ENCODE measurements at regions not wholly inside any gene's neighbourhood (a gene's known extent, or its start where the extent isn't known, plus 50 kb on each side); places are given as distances from the start of the nearest gene placed in this dataset.

- intact Hi-C loops (cut with DNase I), result no loop called here
- Histone ChIP-seq H3K9me3 (ENCODE audit: control insufficient read depth, low read length) (no peaks in the 10 kb centered on the region), H3K36me3 (ENCODE audit: control insufficient read depth in 1 of 2, insufficient read depth in 2 of 2, low read length in 1 of 2) (no peaks in the 10 kb centered on the region), H3K27ac (ENCODE audit: low read depth in 1 of 2, low read length in 2 of 2) (no peak overlapping the region), H3K4me3 (ENCODE audit: low read length in 2 of 2) (no peak overlapping the region), H3K27me3 (ENCODE audit: control insufficient read depth in 1 of 2, insufficient read depth in 2 of 2, low read length in 1 of 2) (no peaks in the 10 kb centered on the region), H3K4me1 (ENCODE audit: control insufficient read depth in 1 of 2, insufficient read depth in 2 of 2, low read length in 2 of 2) (peaks cover 0 to 4% of the 10 kb centered on the region in 2 donors)
- 3 to 5% methylated on average over 5 of the region's 5 CpGs for whole genome bisulfite sequencing, 2 donors
- peak; percentile 69 for ATAC-seq (ENCODE audit: low FRiP score)
- peak; percentile 75 to 86 for DNase-seq
Observed at GRCh38 chr12:77231501-77231918, 166.1 kb upstream of the E2F7 start.

GRCh38 chr12:77229640-77230442 is 164.5 kb upstream of the E2F7 start:
- no peaks in the 10 kb centered on the region for H3K9me3 ChIP-seq (ENCODE audit: control insufficient read depth, low read length)
- H3K27ac ChIP-seq (ENCODE audit: low read depth in 1 of 2, low read length in 2 of 2), result no peak overlapping the region
- intact Hi-C loops (cut with DNase I), result no loop called here
- no peak for DNase-seq
- 3 to 6% methylated on average over 6 of the region's 6 CpGs for WGBS, 2 donors
- H3K4me1 ChIP-seq (ENCODE audit: control insufficient read depth in 1 of 2, insufficient read depth in 2 of 2, low read length in 2 of 2), result peaks cover 1 to 4% of the 10 kb centered on the region in 2 donors
- no peaks in the 10 kb centered on the region for H3K36me3 ChIP-seq (ENCODE audit: control insufficient read depth in 1 of 2, insufficient read depth in 2 of 2, low read length in 1 of 2)
- peak overlapping the region in 1 of 2 donors; percentile 40 for H3K4me3 ChIP-seq (ENCODE audit: low read length in 2 of 2)
- no peaks in the 10 kb centered on the region for H3K27me3 ChIP-seq (ENCODE audit: control insufficient read depth in 1 of 2, insufficient read depth in 2 of 2, low read length in 1 of 2)
- peak; percentile 28 for ATAC-seq (ENCODE audit: low FRiP score)

GRCh38 chr12:77228376-77228775 is 163.0 kb upstream of the E2F7 start:
- H3K27me3 ChIP-seq (ENCODE audit: control insufficient read depth in 1 of 2, insufficient read depth in 2 of 2, low read length in 1 of 2), result no peaks in the 10 kb centered on the region
- no peak for ATAC-seq (ENCODE audit: low FRiP score)
- WGBS, 2 donors, result 94 to 100% methylated on average over 1 of the region's 1 CpG

GRCh38 chr12:77226368-77226767 is 161.0 kb upstream of the E2F7 start:
- WGBS, 2 donors, result 94 to 100% methylated on average over 1 of the region's 1 CpG
- H3K36me3 ChIP-seq (ENCODE audit: control insufficient read depth in 1 of 2, insufficient read depth in 2 of 2, low read length in 1 of 2), result no peaks in the 10 kb centered on the region
- intact Hi-C loops (cut with DNase I), result no loop called here

More at GRCh38 chr12:77228376-77228775, 163.0 kb upstream of the E2F7 start:
- intact Hi-C loops (cut with DNase I), result no loop called here
- H3K36me3 ChIP-seq (ENCODE audit: control insufficient read depth in 1 of 2, insufficient read depth in 2 of 2, low read length in 1 of 2), result no peaks in the 10 kb centered on the region
- peaks cover 2 to 4% of the 10 kb centered on the region in 2 donors for H3K4me1 ChIP-seq (ENCODE audit: control insufficient read depth in 1 of 2, insufficient read depth in 2 of 2, low read length in 2 of 2)
- H3K9me3 ChIP-seq (ENCODE audit: control insufficient read depth, low read length), result no peaks in the 10 kb centered on the region
- no peak for DNase-seq
- no peak overlapping the region for H3K27ac ChIP-seq (ENCODE audit: low read depth in 1 of 2, low read length in 2 of 2)
- H3K4me3 ChIP-seq (ENCODE audit: low read length in 2 of 2), result no peak overlapping the region

DNA sequence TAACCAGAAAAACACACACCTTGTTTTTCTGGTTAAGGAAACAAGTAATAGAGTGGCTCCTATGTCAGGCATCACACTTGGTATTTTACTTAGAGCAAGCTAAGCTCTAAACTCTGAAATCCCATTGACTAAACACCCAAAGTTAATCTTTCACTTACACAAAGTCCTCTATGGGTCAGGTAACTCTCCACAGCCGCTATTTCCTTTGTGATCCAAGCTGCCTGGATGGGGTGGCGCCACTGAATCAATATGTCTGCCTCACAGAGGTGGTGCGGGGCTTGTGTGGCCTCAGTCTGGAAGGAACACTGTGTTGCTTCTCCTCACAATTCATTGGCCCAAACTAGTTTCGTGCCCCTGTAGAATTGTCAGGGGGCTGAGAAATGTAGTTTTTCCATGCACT is 160.0 kb upstream of the E2F7 start:
- Histone ChIP-seq H3K9me3 (ENCODE audit: control insufficient read depth, low read length) (no peaks in the 10 kb centered on the region), H3K4me3 (ENCODE audit: low read length in 2 of 2) (no peak overlapping the region), H3K36me3 (ENCODE audit: control insufficient read depth in 1 of 2, insufficient read depth in 2 of 2, low read length in 1 of 2) (no peaks in the 10 kb centered on the region), H3K27ac (ENCODE audit: low read depth in 1 of 2, low read length in 2 of 2) (no peak overlapping the region), H3K27me3 (ENCODE audit: control insufficient read depth in 1 of 2, insufficient read depth in 2 of 2, low read length in 1 of 2) (no peaks in the 10 kb centered on the region), H3K4me1 (ENCODE audit: control insufficient read depth in 1 of 2, insufficient read depth in 2 of 2, low read length in 2 of 2) (peaks cover 0 to 2% of the 10 kb centered on the region in 2 donors)
- no peak for ATAC-seq (ENCODE audit: low FRiP score)
- no peak for DNase-seq
- 94 to 96% methylated on average over 4 of the region's 4 CpGs for WGBS, 2 donors
- intact Hi-C loops (cut with DNase I), result no loop called here

More at GRCh38 chr12:77226368-77226767, 161.0 kb upstream of the E2F7 start:
- Histone ChIP-seq H3K4me1 (ENCODE audit: control insufficient read depth in 1 of 2, insufficient read depth in 2 of 2, low read length in 2 of 2) (peaks cover 2 to 4% of the 10 kb centered on the region in 2 donors), H3K27ac (ENCODE audit: low read depth in 1 of 2, low read length in 2 of 2) (no peak overlapping the region), H3K4me3 (ENCODE audit: low read length in 2 of 2) (no peak overlapping the region), H3K27me3 (ENCODE audit: control insufficient read depth in 1 of 2, insufficient read depth in 2 of 2, low read length in 1 of 2) (no peaks in the 10 kb centered on the region), H3K9me3 (ENCODE audit: control insufficient read depth, low read length) (no peaks in the 10 kb centered on the region)
- no peak for ATAC-seq (ENCODE audit: low FRiP score)
- DNase-seq, result no peak

DNA sequence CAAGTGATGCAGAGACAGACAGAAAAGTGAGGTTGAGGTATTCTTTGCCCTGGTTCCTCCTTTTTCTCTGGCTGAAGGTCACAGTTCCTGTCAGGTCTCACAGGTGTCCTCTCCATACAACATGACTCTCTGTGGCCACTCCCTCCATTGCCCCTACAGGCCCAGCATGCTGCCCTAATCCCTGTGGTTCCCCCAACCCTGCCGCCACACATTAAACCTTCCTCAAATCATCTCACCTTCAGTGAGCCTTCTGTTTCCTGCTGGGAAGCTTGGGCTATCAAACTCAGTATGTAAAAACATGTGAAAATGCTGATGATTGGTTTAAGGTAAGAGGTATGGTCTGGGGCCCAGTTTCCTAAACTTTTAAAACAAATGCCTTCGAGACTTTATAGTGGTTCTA is 159.0 kb upstream of the E2F7 start:
- intact Hi-C loops (cut with DNase I), result no loop called here
- H3K27ac ChIP-seq (ENCODE audit: low read depth in 1 of 2, low read length in 2 of 2), result no peak overlapping the region
- 93 to 94% methylated on average over 2 of the region's 2 CpGs for WGBS, 2 donors
- ATAC-seq (ENCODE audit: low FRiP score) (no peak), DNase-seq (no peak)
- H3K4me3 ChIP-seq (ENCODE audit: low read length in 2 of 2), result no peak overlapping the region
- no peaks in the 10 kb centered on the region for H3K36me3 ChIP-seq (ENCODE audit: control insufficient read depth in 1 of 2, insufficient read depth in 2 of 2, low read length in 1 of 2)
- no peaks in the 10 kb centered on the region for H3K27me3 ChIP-seq (ENCODE audit: control insufficient read depth in 1 of 2, insufficient read depth in 2 of 2, low read length in 1 of 2)
- H3K9me3 ChIP-seq (ENCODE audit: control insufficient read depth, low read length), result no peaks in the 10 kb centered on the region
- H3K4me1 ChIP-seq (ENCODE audit: control insufficient read depth in 1 of 2, insufficient read depth in 2 of 2, low read length in 2 of 2), result peaks cover 0 to 2% of the 10 kb centered on the region in 2 donors

DNA sequence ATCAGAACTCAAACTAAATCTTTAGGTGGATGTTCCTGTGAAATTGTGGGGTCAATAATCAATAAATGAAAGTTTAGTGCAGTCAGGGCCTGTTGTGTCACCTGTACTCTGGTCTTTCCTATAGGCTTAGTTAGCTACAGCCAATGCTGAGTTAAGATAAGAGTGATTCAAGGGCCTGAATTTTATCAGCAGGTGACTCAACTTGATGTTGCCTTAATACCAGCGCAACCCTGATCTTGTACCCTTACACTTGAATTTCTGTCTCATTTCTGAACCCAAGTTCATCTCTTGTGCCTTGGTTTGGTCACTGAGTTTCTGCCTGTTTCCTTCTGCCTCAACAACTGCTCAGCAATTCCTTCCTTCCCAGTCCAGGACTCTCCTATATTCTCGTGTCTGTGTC is 157.0 kb upstream of the E2F7 start:
- intact Hi-C loops (cut with DNase I), result no loop called here
- 92 to 93% methylated on average over 2 of the region's 2 CpGs for WGBS, 2 donors

GRCh38 chr12:77220586-77220985 is 155.2 kb upstream of the E2F7 start:
- DNase-seq (no peak), ATAC-seq (ENCODE audit: low FRiP score) (no peak)
- 17 to 19% methylated on average over 1 of the region's 1 CpG for WGBS, 2 donors
- peaks cover 0 to 2% of the 10 kb centered on the region in 2 donors for H3K4me1 ChIP-seq (ENCODE audit: control insufficient read depth in 1 of 2, insufficient read depth in 2 of 2, low read length in 2 of 2)
- no peaks in the 10 kb centered on the region for H3K9me3 ChIP-seq (ENCODE audit: control insufficient read depth, low read length)
- intact Hi-C loops (cut with DNase I), result no loop called here
- no peaks in the 10 kb centered on the region for H3K36me3 ChIP-seq (ENCODE audit: control insufficient read depth in 1 of 2, insufficient read depth in 2 of 2, low read length in 1 of 2)
- H3K4me3 ChIP-seq (ENCODE audit: low read length in 2 of 2), result no peak overlapping the region
- no peak overlapping the region for H3K27ac ChIP-seq (ENCODE audit: low read depth in 1 of 2, low read length in 2 of 2)
- H3K27me3 ChIP-seq (ENCODE audit: control insufficient read depth in 1 of 2, insufficient read depth in 2 of 2, low read length in 1 of 2), result no peaks in the 10 kb centered on the region

More for the DNA sequence above, 157.0 kb upstream of the E2F7 start:
- Histone ChIP-seq H3K4me3 (ENCODE audit: low read length in 2 of 2) (no peak overlapping the region), H3K27me3 (ENCODE audit: control insufficient read depth in 1 of 2, insufficient read depth in 2 of 2, low read length in 1 of 2) (no peaks in the 10 kb centered on the region), H3K9me3 (ENCODE audit: control insufficient read depth, low read length) (no peaks in the 10 kb centered on the region), H3K36me3 (ENCODE audit: control insufficient read depth in 1 of 2, insufficient read depth in 2 of 2, low read length in 1 of 2) (no peaks in the 10 kb centered on the region), H3K27ac (ENCODE audit: low read depth in 1 of 2, low read length in 2 of 2) (no peak overlapping the region), H3K4me1 (ENCODE audit: control insufficient read depth in 1 of 2, insufficient read depth in 2 of 2, low read length in 2 of 2) (peaks cover 0 to 2% of the 10 kb centered on the region in 2 donors)
- no peak for DNase-seq
- no peak for ATAC-seq (ENCODE audit: low FRiP score)

- intact Hi-C loops (cut with DNase I), result no loop called here
- ATAC-seq (ENCODE audit: low FRiP score) (no peak), DNase-seq (no peak)
- Histone ChIP-seq H3K27me3 (ENCODE audit: control insufficient read depth in 1 of 2, insufficient read depth in 2 of 2, low read length in 1 of 2) (no peaks in the 10 kb centered on the region), H3K4me1 (ENCODE audit: control insufficient read depth in 1 of 2, insufficient read depth in 2 of 2, low read length in 2 of 2) (no peaks in the 10 kb centered on the region), H3K27ac (ENCODE audit: low read depth in 1 of 2, low read length in 2 of 2) (no peak overlapping the region), H3K4me3 (ENCODE audit: low read length in 2 of 2) (no peak overlapping the region), H3K36me3 (ENCODE audit: control insufficient read depth in 1 of 2, insufficient read depth in 2 of 2, low read length in 1 of 2) (no peaks in the 10 kb centered on the region), H3K9me3 (ENCODE audit: control insufficient read depth, low read length) (no peaks in the 10 kb centered on the region)
- 94 to 96% methylated on average over 7 of the region's 7 CpGs for WGBS, 2 donors
Observed at GRCh38 chr12:77218278-77218677, 152.9 kb upstream of the E2F7 start.
